ENCODE measurements at regions not wholly inside any gene's neighbourhood (a gene's known extent, or its start where the extent isn't known, plus 50 kb on each side); places are given as distances from the start of the nearest gene placed in this dataset.
"Not testable (repeated sequence)": the region's sequence is repeated elsewhere in the genome, so short reads cannot be mapped to it uniquely, and the experiment has no call there.

DNA sequence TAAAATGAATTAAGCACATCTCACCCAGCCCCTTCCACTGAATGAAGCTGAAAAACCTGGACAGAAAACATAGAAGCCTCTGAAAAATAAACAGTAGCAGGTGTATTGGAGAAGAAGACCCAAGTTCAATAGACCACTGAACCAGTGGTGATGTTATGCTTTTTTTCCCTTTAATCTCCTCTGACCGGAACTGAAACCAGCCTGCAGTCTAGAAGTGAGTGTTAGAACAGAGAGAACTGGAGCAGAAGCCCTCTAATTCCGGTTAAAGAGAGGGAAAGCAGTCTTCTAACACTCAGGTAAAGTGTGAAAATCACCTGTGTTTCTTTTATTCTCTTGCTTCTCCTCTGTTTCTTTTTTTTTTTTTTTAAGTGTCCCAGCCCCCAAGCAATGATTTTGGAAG is 83.5 kb upstream of the CCL21 start:
- DNase-seq = no peak

DNA sequence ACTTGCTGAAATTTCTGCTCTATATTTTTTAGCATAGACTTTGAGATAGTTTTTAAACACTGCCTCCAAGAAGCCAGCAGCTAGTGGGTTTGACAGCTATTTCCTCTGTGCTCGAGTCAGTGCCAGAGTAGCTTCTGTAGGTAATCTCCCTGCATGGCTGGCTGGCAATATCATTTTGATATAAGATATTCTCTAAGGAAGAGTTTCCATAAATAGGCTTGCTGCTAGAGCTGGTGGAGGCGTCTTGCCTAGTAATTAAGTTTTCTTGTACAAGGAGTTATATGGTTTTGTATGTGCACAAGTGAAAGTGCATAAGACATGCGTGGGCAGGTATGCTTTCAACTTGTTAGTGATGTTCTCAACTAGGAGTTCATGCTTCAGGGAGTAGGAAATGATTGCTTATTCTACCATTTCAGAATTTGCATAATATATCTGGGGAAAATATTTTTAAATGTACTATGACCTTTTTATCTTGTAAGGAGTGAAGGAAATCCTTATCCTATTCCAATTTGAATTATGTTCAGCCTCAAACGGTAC is 74.1 kb upstream of the CCL21 start:
- no peak for DNase-seq

- no peak for DNase-seq
Measured at GRCh38 chr9:34782372-34782771, 72.4 kb upstream of the CCL21 start.

DNA sequence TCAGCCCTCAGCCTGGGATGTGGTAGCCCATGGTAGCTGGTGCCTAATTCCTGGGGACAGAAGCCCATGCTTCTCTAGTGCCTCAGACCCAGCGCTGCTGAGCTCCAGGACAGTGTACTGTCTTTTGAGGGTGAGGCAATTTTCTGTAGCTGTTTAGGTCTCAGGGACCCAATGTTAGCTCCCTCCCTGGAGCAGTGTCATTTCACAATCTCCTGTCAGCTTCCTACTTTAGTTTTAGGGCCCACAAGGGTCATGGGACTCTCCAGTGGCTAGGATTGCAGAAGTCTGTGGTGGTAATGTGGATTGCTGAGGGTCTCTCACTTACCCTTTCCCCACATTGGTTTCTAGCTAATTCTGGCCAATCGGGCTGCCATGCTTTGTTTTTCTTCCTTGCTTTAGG is 67.7 kb upstream of the CCL21 start:
- DNase-seq = peak; percentile 85 to 89

GRCh38 chr9:34773955-34774354 is 64.0 kb upstream of the CCL21 start:
- no peak for DNase-seq

DNA sequence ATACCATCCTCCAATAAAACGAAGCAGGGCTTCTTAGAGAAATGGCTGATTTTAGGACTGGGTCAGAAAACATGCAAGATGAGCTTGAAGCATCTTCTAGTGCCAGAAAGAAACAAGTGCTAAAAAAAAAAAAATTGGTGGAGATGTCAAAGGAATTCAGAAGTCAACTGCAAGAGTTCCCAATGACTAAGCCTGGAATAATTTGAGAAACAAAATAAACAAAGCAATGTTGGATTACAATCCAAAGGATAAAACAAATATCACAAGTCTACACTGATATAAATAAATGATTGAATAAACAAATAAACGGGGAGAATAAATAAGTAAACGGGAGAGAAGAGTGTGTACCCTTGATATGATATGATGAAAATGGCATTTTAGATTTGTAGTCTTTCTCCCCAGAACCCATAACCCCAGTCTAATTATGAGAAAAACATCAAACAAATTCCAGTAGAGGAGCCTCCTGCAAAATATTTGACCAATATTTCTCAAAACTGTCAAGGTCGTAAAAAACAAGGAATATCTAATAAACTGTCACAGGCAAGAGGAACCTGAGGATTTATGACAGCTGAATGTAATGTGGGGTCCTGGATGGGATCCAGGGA is 63.5 kb upstream of the CCL21 start:
- no peak for DNase-seq

GRCh38 chr9:34771007-34771406 is 61.1 kb upstream of the CCL21 start:
- peak; percentile 69 to 82 for DNase-seq

DNA sequence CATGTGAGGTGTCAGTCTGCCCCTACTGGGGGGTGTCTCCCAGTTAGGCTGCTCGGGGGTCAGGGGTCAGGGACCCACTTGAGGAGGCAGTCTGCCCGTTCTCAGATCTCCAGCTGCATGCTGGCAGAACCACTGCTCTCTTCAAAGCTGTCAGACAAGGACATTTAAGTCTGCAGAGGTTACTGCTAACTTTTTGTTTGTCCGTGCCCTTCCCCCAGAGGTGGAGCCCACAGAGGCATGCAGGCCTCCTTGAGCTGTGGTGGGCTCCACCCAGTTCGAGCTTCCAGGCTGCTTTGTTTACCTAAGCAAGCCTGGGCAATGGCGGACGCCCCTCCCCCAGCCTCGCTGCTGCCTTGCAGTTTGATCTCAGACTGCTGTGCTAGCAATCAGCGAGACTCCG is 57.2 kb upstream of the CCL21 start:
- DNase-seq = not testable (repeated sequence)

DNA sequence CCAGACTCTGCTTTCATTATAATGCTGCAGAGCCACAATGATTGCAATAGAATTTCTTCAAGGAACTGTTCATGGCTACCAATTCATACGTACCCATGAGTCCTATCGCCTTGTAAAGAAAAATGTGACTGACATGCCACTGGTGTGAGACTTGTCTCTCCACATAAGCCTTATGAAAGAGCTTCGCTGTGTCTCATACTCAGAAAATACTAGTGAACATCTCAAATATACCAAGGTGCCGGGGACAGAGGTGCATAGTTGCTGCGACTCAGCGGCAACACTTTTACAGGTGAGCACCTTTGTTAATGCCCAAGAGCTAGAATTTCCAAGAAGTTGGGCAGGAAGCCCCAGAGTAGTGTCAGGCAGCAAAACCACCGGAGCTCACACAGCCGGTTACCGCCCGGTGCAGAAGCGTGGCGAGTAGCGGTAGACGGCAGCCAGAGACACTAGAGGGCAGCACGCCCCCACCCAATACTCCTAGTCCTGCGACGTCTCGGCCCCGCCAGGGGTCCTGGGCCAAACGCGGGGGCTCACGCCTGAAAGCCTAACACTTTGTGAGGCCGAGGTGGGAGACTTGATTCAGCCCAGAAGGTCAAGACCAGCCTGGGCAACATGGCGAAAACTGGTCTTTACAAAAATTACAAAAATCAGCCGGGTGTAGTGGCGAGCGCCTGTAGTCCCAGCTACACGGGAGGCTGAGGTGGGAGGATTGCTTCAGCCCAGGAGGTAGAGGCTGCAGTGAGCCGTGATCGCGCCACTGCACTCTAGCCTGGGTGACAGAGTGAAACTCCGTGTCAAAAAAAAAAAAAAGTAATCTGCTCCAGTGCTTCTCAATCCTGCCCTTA is 50.5 kb upstream of the CCL21 start:
- DNase-seq = peak; percentile 25 to 54
